ENCODE measurements at regions not wholly inside any gene's neighbourhood (a gene's known extent, or its start where the extent isn't known, plus 50 kb on each side); places are given as distances from the start of the nearest gene placed in this dataset.

DNA sequence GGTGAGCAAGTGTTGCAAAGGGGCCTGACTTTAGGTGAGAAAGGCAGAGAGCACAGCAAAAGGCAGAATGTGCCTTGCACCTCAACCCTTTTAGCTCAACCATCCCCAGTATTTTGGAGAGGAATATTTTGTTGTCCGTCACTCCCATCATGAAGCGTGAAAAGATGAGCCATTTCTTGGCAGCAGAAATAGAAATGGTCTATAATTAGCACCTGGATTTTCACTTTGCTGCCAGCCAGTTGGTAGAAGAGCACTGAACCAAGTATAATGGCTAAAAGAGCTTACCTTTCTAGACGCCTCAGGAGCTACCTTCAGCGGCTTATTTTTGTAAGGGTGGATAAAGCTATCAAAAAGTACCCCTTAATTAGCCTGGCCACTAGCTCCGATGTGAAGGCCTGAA, 406.7 kb downstream of the OCA2 start:
- intact Hi-C loops (cut with micrococcal nuclease) = no loop called here
- Mint-ChIP-seq H3K27ac (ENCODE audit: low read depth, unreplicated experiment) (no peak overlapping the region), H3K4me1 (ENCODE audit: insufficient read depth, unreplicated experiment) (no peaks in the 10 kb centered on the region), H3K4me3 (ENCODE audit: unreplicated experiment) (no peak overlapping the region), H3K9me3 (ENCODE audit: unreplicated experiment) (peaks cover 18% of the 10 kb centered on the region), H3K27me3 (ENCODE audit: insufficient read depth, unreplicated experiment) (no peaks in the 10 kb centered on the region), H3K36me3 (ENCODE audit: insufficient read depth, unreplicated experiment) (no peaks in the 10 kb centered on the region)
- ChIA-PET CTCF (no interaction called here), POLR2A (no interaction called here)
- TF ChIP-seq, protein P1, sequence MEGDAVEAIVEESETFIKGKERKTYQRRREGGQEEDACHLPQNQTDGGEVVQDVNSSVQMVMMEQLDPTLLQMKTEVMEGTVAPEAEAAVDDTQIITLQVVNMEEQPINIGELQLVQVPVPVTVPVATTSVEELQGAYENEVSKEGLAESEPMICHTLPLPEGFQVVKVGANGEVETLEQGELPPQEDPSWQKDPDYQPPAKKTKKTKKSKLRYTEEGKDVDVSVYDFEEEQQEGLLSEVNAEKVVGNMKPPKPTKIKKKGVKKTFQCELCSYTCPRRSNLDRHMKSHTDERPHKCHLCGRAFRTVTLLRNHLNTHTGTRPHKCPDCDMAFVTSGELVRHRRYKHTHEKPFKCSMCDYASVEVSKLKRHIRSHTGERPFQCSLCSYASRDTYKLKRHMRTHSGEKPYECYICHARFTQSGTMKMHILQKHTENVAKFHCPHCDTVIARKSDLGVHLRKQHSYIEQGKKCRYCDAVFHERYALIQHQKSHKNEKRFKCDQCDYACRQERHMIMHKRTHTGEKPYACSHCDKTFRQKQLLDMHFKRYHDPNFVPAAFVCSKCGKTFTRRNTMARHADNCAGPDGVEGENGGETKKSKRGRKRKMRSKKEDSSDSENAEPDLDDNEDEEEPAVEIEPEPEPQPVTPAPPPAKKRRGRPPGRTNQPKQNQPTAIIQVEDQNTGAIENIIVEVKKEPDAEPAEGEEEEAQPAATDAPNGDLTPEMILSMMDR (IDR thresholded peaks at IDR 0.05; ENCODE audit: unreplicated experiment) = no peak
- no TSS peak for BruUV-seq (replicated peaks)
- no peak for DNase-seq (ENCODE audit: unreplicated experiment)

DNA sequence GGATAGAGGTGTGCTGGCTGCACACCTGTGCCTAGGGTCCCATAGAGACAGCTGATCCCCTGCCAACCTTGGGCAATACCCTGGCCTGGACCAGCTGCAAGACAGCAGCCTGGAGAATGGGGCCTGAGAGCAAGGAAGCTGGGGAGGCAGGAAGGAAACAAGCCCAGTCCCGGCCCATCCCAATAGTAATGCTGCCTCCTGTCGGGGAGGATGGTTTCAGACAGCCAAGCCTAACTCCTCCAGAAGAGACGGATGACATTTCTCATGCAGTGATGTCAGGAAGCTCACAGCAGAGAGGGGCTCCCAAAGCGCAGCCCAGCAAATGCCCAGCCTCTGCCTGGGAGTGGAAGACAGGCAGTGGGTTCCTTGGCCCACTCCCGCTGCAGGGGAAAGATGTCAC, 408.8 kb downstream of the OCA2 start:
- Mint-ChIP-seq H3K27ac (ENCODE audit: low read depth, unreplicated experiment) (no peak overlapping the region), H3K4me1 (ENCODE audit: insufficient read depth, unreplicated experiment) (no peaks in the 10 kb centered on the region), H3K9me3 (ENCODE audit: unreplicated experiment) (peaks cover 18% of the 10 kb centered on the region), H3K36me3 (ENCODE audit: insufficient read depth, unreplicated experiment) (no peaks in the 10 kb centered on the region), H3K27me3 (ENCODE audit: insufficient read depth, unreplicated experiment) (no peaks in the 10 kb centered on the region), H3K4me3 (ENCODE audit: unreplicated experiment) (no peak overlapping the region)
- POLR2A ChIA-PET = no interaction called here
- DNase-seq (ENCODE audit: unreplicated experiment) = no peak
- no TSS peak for BruUV-seq (replicated peaks)
- TF ChIP-seq, protein P1 (IDR thresholded peaks at IDR 0.05; ENCODE audit: unreplicated experiment) = no peak
- intact Hi-C loops (cut with micrococcal nuclease) = no loop called here
- CTCF ChIA-PET = no interaction called here

GRCh38 chr15:27686971-27687370, 412.1 kb downstream of the OCA2 start:
- BruUV-seq (replicated peaks) = no TSS peak
- POLR2A ChIA-PET = no interaction called here
- H3K9me3 Mint-ChIP-seq (ENCODE audit: unreplicated experiment) = peaks cover 38% of the 10 kb centered on the region
- no peaks in the 10 kb centered on the region for H3K36me3 Mint-ChIP-seq (ENCODE audit: insufficient read depth, unreplicated experiment)
- H3K27ac Mint-ChIP-seq (ENCODE audit: low read depth, unreplicated experiment) = no peak overlapping the region
- TF ChIP-seq, protein P1 (IDR thresholded peaks at IDR 0.05; ENCODE audit: unreplicated experiment) = no peak
- CTCF ChIA-PET = interaction anchor here (0.6 kb wide), 1 partner anchor 43 kb away, joined by 3 read pairs; no protein-coding TSS in a partner anchor
- H3K4me3 Mint-ChIP-seq (ENCODE audit: unreplicated experiment) = no peak overlapping the region
- intact Hi-C loops (cut with micrococcal nuclease) = no loop called here
- no peak for DNase-seq (ENCODE audit: unreplicated experiment)
- H3K27me3 Mint-ChIP-seq (ENCODE audit: insufficient read depth, unreplicated experiment) = no peaks in the 10 kb centered on the region
- no peaks in the 10 kb centered on the region for H3K4me1 Mint-ChIP-seq (ENCODE audit: insufficient read depth, unreplicated experiment)

DNA sequence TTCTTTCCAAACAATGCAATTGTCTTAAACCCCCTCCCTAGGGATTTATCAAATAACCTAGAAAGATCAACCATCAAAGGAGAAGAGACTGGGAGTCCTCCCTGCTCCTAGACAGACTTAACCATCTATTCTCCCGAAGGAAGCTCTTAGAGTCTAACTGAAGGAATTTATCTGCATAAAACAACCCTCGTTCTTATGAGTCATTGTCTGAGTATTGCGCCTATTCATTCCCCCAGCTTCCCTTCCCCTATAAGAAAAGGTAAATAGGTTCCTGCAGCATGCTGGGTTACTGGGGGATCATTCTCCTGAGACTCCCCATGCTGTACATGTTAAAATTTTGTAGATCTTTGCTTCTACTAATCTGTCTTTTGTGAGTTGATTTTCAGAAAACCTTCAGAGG, 412.7 kb downstream of the OCA2 start:
- Mint-ChIP-seq H3K27me3 (ENCODE audit: insufficient read depth, unreplicated experiment) (no peaks in the 10 kb centered on the region), H3K4me1 (ENCODE audit: insufficient read depth, unreplicated experiment) (no peaks in the 10 kb centered on the region), H3K9me3 (ENCODE audit: unreplicated experiment) (peaks cover 42% of the 10 kb centered on the region), H3K4me3 (ENCODE audit: unreplicated experiment) (no peak overlapping the region), H3K27ac (ENCODE audit: low read depth, unreplicated experiment) (no peak overlapping the region), H3K36me3 (ENCODE audit: insufficient read depth, unreplicated experiment) (no peaks in the 10 kb centered on the region)
- TF ChIP-seq, protein P1 (IDR thresholded peaks at IDR 0.05; ENCODE audit: unreplicated experiment) = no peak
- ChIA-PET CTCF (interaction anchor here (0.6 kb wide), 1 partner anchor 30 kb away, joined by 3 read pairs; no protein-coding TSS in a partner anchor), POLR2A (no interaction called here)
- no TSS peak for BruUV-seq (replicated peaks)
- intact Hi-C loops (cut with micrococcal nuclease) = no loop called here
- DNase-seq (ENCODE audit: unreplicated experiment) = no peak
